ENCODE measurements at regions not wholly inside any gene's neighbourhood (a gene's known extent, or its start where the extent isn't known, plus 50 kb on each side); places are given as distances from the start of the nearest gene placed in this dataset.

DNA sequence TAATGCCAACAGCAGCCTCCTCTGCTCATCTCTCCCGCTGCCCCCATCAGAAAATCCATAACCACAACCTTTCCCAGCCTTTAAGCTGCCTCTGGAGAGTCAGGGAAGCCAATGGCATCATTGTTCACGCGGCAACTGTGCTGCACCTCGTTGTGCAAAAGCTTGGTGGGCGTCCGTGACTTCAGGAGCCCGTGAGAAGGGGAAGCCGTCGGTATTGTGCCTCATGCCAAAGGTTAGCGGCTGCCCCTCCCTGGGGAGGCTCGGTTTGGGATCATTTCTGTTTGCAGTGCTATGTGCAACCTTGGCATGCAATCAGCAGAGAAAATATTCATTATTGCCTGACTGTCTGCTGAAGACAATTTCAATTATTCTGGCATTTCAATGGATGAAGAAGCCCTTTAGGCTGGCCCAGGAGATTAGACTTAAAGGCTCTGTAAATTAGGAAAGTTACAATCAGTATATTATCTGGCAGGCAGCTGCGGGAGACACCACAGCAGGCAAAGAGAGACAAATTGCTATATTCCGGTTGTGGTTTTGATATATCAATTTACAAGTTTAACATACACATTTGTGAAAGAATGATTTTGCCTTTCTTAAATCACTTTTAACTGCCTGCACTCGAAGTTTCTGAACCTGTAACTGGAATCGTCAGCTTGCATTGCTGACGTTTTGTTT lies 244.5 kb downstream of the GATA3 start:
- peaks cover 25% of the 10 kb centered on the region for H3K4me1 ChIP-seq (ENCODE audit: control insufficient read depth, extremely low read depth, insufficient read depth, low read length)
- no peak overlapping the region for H2AFZ ChIP-seq (ENCODE audit: control insufficient read depth, low read length)
- H3K9me3 ChIP-seq (ENCODE audit: control insufficient read depth, low read depth, low read length): no peaks in the 10 kb centered on the region
- H3K9me1 ChIP-seq (ENCODE audit: control insufficient read depth, extremely low read depth, insufficient read depth, low read length): no peaks in the 10 kb centered on the region
- H3K27ac ChIP-seq (ENCODE audit: control insufficient read depth, insufficient read depth, low read length): no peak overlapping the region
- TF ChIP-seq EZH2 (IDR thresholded peaks at IDR 0.05; ENCODE audit: low read length): no peak
- TF ChIP-seq, protein P1, sequence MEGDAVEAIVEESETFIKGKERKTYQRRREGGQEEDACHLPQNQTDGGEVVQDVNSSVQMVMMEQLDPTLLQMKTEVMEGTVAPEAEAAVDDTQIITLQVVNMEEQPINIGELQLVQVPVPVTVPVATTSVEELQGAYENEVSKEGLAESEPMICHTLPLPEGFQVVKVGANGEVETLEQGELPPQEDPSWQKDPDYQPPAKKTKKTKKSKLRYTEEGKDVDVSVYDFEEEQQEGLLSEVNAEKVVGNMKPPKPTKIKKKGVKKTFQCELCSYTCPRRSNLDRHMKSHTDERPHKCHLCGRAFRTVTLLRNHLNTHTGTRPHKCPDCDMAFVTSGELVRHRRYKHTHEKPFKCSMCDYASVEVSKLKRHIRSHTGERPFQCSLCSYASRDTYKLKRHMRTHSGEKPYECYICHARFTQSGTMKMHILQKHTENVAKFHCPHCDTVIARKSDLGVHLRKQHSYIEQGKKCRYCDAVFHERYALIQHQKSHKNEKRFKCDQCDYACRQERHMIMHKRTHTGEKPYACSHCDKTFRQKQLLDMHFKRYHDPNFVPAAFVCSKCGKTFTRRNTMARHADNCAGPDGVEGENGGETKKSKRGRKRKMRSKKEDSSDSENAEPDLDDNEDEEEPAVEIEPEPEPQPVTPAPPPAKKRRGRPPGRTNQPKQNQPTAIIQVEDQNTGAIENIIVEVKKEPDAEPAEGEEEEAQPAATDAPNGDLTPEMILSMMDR (optimal IDR thresholded peaks at IDR 0.05 in 1 of 3, IDR thresholded peaks at IDR 0.05 in 1 of 3, conservative IDR thresholded peaks at IDR 0.05 in 1 of 3; ENCODE audit: extremely low read depth in 1 of 3, insufficient read depth in 2 of 3, low read length in 3 of 3): no peak
- H3K27me3 ChIP-seq (ENCODE audit: control insufficient read depth, extremely low read depth, insufficient read depth, low read length): no peaks in the 10 kb centered on the region
- H3K4me3 ChIP-seq (ENCODE audit: control insufficient read depth in 2 of 3, extremely low read depth in 1 of 3, insufficient read depth in 2 of 3, low read depth in 1 of 3, low read length in 3 of 3): no peak overlapping the region
- H3K9ac ChIP-seq (ENCODE audit: control insufficient read depth, extremely low read depth, insufficient read depth, low read length): no peak overlapping the region
- no peaks in the 10 kb centered on the region for H3K36me3 ChIP-seq (ENCODE audit: control insufficient read depth in 2 of 2, extremely low read depth in 1 of 2, insufficient read depth in 2 of 2, low read length in 2 of 2)
- FAIRE-seq: no peak
- dilution Hi-C loops (cut with MboI; ENCODE audit: extremely low pct_ligation_motif_present, low sequenced_read_pairs): no loop called here
- H4K20me1 ChIP-seq (ENCODE audit: control insufficient read depth, extremely low read depth, insufficient read depth, low read length): no peaks in the 10 kb centered on the region
- no peak for DNase-seq (ENCODE audit: low read depth, low spot score)
- no peaks in the 10 kb centered on the region for H3K79me2 ChIP-seq (ENCODE audit: control insufficient read depth, insufficient read depth, low read length)
- H3K4me2 ChIP-seq (ENCODE audit: control insufficient read depth, extremely low read depth, insufficient read depth, low read depth, low read length): no peak overlapping the region

DNA sequence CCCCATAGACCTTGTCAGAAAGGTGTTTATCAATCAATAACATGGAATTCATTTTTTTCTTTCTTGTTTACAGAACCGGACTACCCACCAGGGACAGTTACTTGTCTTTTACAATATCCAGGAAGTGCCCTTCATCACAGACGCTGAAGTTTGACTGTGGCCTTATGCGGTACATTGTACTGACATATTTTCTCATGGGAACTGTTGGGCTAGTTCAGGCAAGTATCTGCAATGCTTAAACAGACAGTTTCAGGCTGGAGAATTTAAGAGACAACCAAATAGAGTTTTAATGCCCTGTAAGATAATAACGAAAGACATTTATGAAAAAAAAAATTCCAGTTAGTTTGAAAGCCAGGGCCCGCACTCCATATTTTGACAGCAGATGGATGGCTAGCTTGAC lies 246.4 kb downstream of the GATA3 start:
- Histone ChIP-seq H2AFZ (ENCODE audit: control insufficient read depth, low read length) (peak overlapping the region; percentile 82), H3K4me3 (ENCODE audit: control insufficient read depth in 2 of 3, extremely low read depth in 1 of 3, insufficient read depth in 2 of 3, low read depth in 1 of 3, low read length in 3 of 3) (peak overlapping the region in 2 of 3 experiments; percentile 25 to 39), H3K4me1 (ENCODE audit: control insufficient read depth, extremely low read depth, insufficient read depth, low read length) (peaks cover 26% of the 10 kb centered on the region), H3K27me3 (ENCODE audit: control insufficient read depth, extremely low read depth, insufficient read depth, low read length) (no peaks in the 10 kb centered on the region), H3K9ac (ENCODE audit: control insufficient read depth, extremely low read depth, insufficient read depth, low read length) (peak overlapping the region; percentile 4), H4K20me1 (ENCODE audit: control insufficient read depth, extremely low read depth, insufficient read depth, low read length) (no peaks in the 10 kb centered on the region), H3K36me3 (ENCODE audit: control insufficient read depth in 2 of 2, extremely low read depth in 1 of 2, insufficient read depth in 2 of 2, low read length in 2 of 2) (no peaks in the 10 kb centered on the region), H3K79me2 (ENCODE audit: control insufficient read depth, insufficient read depth, low read length) (no peaks in the 10 kb centered on the region), H3K4me2 (ENCODE audit: control insufficient read depth, extremely low read depth, insufficient read depth, low read depth, low read length) (peak overlapping the region; percentile 72), H3K9me3 (ENCODE audit: control insufficient read depth, low read depth, low read length) (no peaks in the 10 kb centered on the region), H3K9me1 (ENCODE audit: control insufficient read depth, extremely low read depth, insufficient read depth, low read length) (no peaks in the 10 kb centered on the region), H3K27ac (ENCODE audit: control insufficient read depth, insufficient read depth, low read length) (peak overlapping the region; percentile 33)
- no peak for TF ChIP-seq EZH2 (IDR thresholded peaks at IDR 0.05; ENCODE audit: low read length)
- TF ChIP-seq, protein P1 (optimal IDR thresholded peaks at IDR 0.05 in 1 of 3, IDR thresholded peaks at IDR 0.05 in 1 of 3, conservative IDR thresholded peaks at IDR 0.05 in 1 of 3; ENCODE audit: extremely low read depth in 1 of 3, insufficient read depth in 2 of 3, low read length in 3 of 3): no peak
- FAIRE-seq (peak; percentile 87), DNase-seq (ENCODE audit: low read depth, low spot score) (peak; percentile 17)
- dilution Hi-C loops (cut with MboI; ENCODE audit: extremely low pct_ligation_motif_present, low sequenced_read_pairs): no loop called here
